H9 (cell line): ENCODE measurements at regions not wholly inside any gene's neighbourhood (a gene's known extent, or its start where the extent isn't known, plus 50 kb on each side); places are given as distances from the start of the nearest gene placed in this dataset.

Experiments used
- DNase-seq: peaks from one replicate; pipeline ENCODE4 v3.0.0-alpha.2; 2017
- H2AFZ ChIP-seq: one replicate; pipeline ENCODE4 v1.6.1; 2013; ENCODE audit warnings: mild to moderate bottlenecking, low read length, control low read depth, moderate library complexity
- H2AK5ac ChIP-seq: 2 replicates; pipeline ENCODE4 v1.6.1; 2013; ENCODE audit warnings: low read length, control low read depth, mixed read lengths; ENCODE audit not compliant: insufficient read length
- H2BK120ac ChIP-seq: one replicate; pipeline ENCODE4 v1.6.1; 2013; ENCODE audit warnings: low read depth, mild to moderate bottlenecking, low read length, control low read depth, inconsistent platforms; ENCODE audit not compliant: poor library complexity, severe bottlenecking
- H2BK12ac ChIP-seq: 2 replicates; pipeline ENCODE4 v1.6.1; 2013; ENCODE audit warnings: low read length, control low read depth, mixed read lengths, low read depth; ENCODE audit not compliant: insufficient read length
- H2BK15ac ChIP-seq: 2 replicates; pipeline ENCODE4 v1.6.1; 2013; ENCODE audit warnings: low read depth, low read length, control low read depth
- H2BK20ac ChIP-seq: one replicate; pipeline ENCODE4 v1.6.1; 2013; ENCODE audit warnings: low read depth, mild to moderate bottlenecking, low read length, control low read depth, inconsistent platforms; ENCODE audit not compliant: poor library complexity, severe bottlenecking
- H2BK5ac ChIP-seq: 2 replicates; pipeline ENCODE4 v1.6.1; 2013; ENCODE audit warnings: low read length, control low read depth, mixed read lengths; ENCODE audit not compliant: insufficient read length
- H3K14ac ChIP-seq: 2 replicates; pipeline ENCODE4 v1.6.1; 2013; ENCODE audit warnings: low read length, control low read depth; ENCODE audit not compliant: insufficient read depth
- H3K18ac ChIP-seq: 2 replicates; pipeline ENCODE4 v1.6.1; 2013; ENCODE audit warnings: low read depth, mild to moderate bottlenecking, mixed read lengths, low read length, control low read depth; ENCODE audit not compliant: insufficient read length
- H3K23ac ChIP-seq: 2 replicates; pipeline ENCODE4 v1.6.1; 2013; ENCODE audit warnings: low read length, control low read depth, mixed read lengths, low read depth; ENCODE audit not compliant: insufficient read length
- H3K23me2 ChIP-seq: 2 replicates; pipeline ENCODE4 v1.6.1; 2013; ENCODE audit warnings: low read depth, mild to moderate bottlenecking, mixed read lengths, low read length, control low read depth; ENCODE audit not compliant: insufficient read length, poor library complexity, severe bottlenecking
- H3K27ac ChIP-seq: 2 replicates; pipeline ENCODE4 v1.5.1; 2013; ENCODE audit warnings: low read length, control low read depth, mixed read lengths, low read depth; ENCODE audit not compliant: insufficient read length
- H3K27me3 ChIP-seq: 2 replicates; pipeline ENCODE4 v1.6.1; 2013; ENCODE audit warnings: low read length, control low read depth, inconsistent platforms; ENCODE audit not compliant: insufficient read depth
- H3K4ac ChIP-seq: 2 replicates; pipeline ENCODE4 v1.6.1; 2013; ENCODE audit warnings: low read depth, mild to moderate bottlenecking, control low read depth, inconsistent platforms, low read length, moderate library complexity
- H3K4me1 ChIP-seq: 2 replicates; pipeline ENCODE4 v1.6.1; 2013; ENCODE audit warnings: low read length, control low read depth, inconsistent platforms; ENCODE audit not compliant: insufficient read depth
- H3K4me2 ChIP-seq: 2 replicates; pipeline ENCODE4 v1.6.1; 2013; ENCODE audit warnings: low read length, control low read depth, mixed read lengths; ENCODE audit not compliant: insufficient read length, insufficient read depth
- H3K56ac ChIP-seq: 2 replicates; pipeline ENCODE4 v1.6.1; 2013; ENCODE audit warnings: low read depth, mild to moderate bottlenecking, mixed read lengths, low read length, control low read depth; ENCODE audit not compliant: insufficient read length
- H3K79me1 ChIP-seq: 2 replicates; pipeline ENCODE4 v1.6.1; 2013; ENCODE audit warnings: low read depth, mild to moderate bottlenecking, moderate library complexity, low read length, control low read depth, inconsistent platforms; ENCODE audit not compliant: insufficient read depth, poor library complexity, severe bottlenecking
- H3K79me2 ChIP-seq: 2 replicates; pipeline ENCODE4 v1.6.1; 2013; ENCODE audit warnings: low read length, control low read depth, inconsistent platforms; ENCODE audit not compliant: insufficient read depth
- H3K9ac ChIP-seq: 2 replicates; pipeline ENCODE4 v1.6.1; 2013; ENCODE audit warnings: low read length, control low read depth, mixed read lengths; ENCODE audit not compliant: insufficient read length; ENCODE audit errors: extremely low read depth
- H3K9me3 ChIP-seq: one replicate; pipeline ENCODE4 v1.6.1; 2013; ENCODE audit warnings: low read depth, low read length, inconsistent platforms; ENCODE audit not compliant: control insufficient read depth
- H3T11ph ChIP-seq: one replicate; pipeline ENCODE4 v1.6.1; 2013; ENCODE audit warnings: mild to moderate bottlenecking, low read length, control low read depth, inconsistent platforms
- H4K20me1 ChIP-seq: one replicate; pipeline ENCODE4 v1.6.1; 2013; ENCODE audit not compliant: control insufficient read depth, insufficient read length, insufficient read depth
- H4K5ac ChIP-seq: 2 replicates; pipeline ENCODE4 v1.6.1; 2013; ENCODE audit warnings: low read depth, mild to moderate bottlenecking, mixed read lengths, low read length, control low read depth; ENCODE audit not compliant: insufficient read length
- H4K8ac ChIP-seq: replicated peaks from 2 replicates; pipeline ENCODE4 v1.6.1; 2013; ENCODE audit warnings: low read length, control low read depth, mixed read lengths, low read depth; ENCODE audit not compliant: insufficient read length
- H4K91ac ChIP-seq: 2 replicates; pipeline ENCODE4 v1.6.1; 2013; ENCODE audit warnings: low read depth, mild to moderate bottlenecking, moderate library complexity, mixed read lengths, low read length, control low read depth; ENCODE audit not compliant: insufficient read length
- H3K27ac Mint-ChIP-seq, 3 experiments: 2 replicates in 2 of 3; 3 replicates in 1 of 3; pipeline ENCODE4 v1.8.0; 2020 to 2021; ENCODE audit warnings: mixed read lengths in 3 of 3, mild to moderate bottlenecking in 1 of 3, moderate library complexity in 1 of 3
- H3K27me3 Mint-ChIP-seq: 2 replicates; pipeline ENCODE4 v1.8.0; 2021; ENCODE audit warnings: low read depth, mild to moderate bottlenecking, moderate library complexity, mixed read lengths
- H3K36me3 Mint-ChIP-seq, 3 experiments: 2 replicates in 2 of 3; 3 replicates in 1 of 3; pipeline ENCODE4 v1.8.0; 2020 to 2021; ENCODE audit warnings: low read depth in 3 of 3, mixed read lengths in 3 of 3; ENCODE audit not compliant: insufficient read depth in 1 of 3
- H3K4me1 Mint-ChIP-seq, 2 experiments: 2 replicates each; pipeline ENCODE4 v1.8.0; 2020; ENCODE audit warnings: mixed read lengths in 2 of 2
- H3K4me3 Mint-ChIP-seq, 2 experiments: 2 replicates in 1 of 2; 3 replicates in 1 of 2; pipeline ENCODE4 v1.8.0; 2020 to 2021; ENCODE audit warnings: mild to moderate bottlenecking in 2 of 2, mixed read lengths in 2 of 2, moderate library complexity in 1 of 2
- H3K9me3 Mint-ChIP-seq, 2 experiments: 2 replicates in 1 of 2; 3 replicates in 1 of 2; pipeline ENCODE4 v1.8.0; 2020; ENCODE audit warnings: mild to moderate bottlenecking in 2 of 2, mixed read lengths in 2 of 2, moderate library complexity in 1 of 2
- CTCF ChIP-seq: fragments of 200-600 bp; sonication (generic); conservative IDR thresholded peaks from 3 replicates; pipeline ENCODE4 v1.8.0; 2021; ENCODE audit warnings: antibody characterized with exemption, mild to moderate bottlenecking
- WGBS: extraction: QIAGEN DNeasy Blood & Tissue Kit; methylation state at CpG from one replicate; pipeline ENCODE4 v1.1.7; 2013; ENCODE audit warnings: missing lambda C conversion rate, low lambda C conversion rate, mixed read lengths; ENCODE audit not compliant: insufficient read length; ENCODE audit errors: extremely low coverage; 5-methylcytosine and 5-hydroxymethylcytosine counted together

GRCh38 chr3:88640581-88640980 lies 466.8 kb upstream of the EPHA3 start:
- Histone ChIP-seq H4K20me1 (no peaks in the 10 kb centered on the region), H3K4me2 (no peak overlapping the region), H2BK5ac (no peak overlapping the region), H4K91ac (no peak overlapping the region), H3K23me2 (no peaks in the 10 kb centered on the region), H2BK15ac (no peak overlapping the region), H2AK5ac (no peak overlapping the region), H3K23ac (no peak overlapping the region), H2AFZ (no peak overlapping the region), H3K4me1 (no peaks in the 10 kb centered on the region; the same call in 1 of the 2 replicates), H3K79me1 (no peaks in the 10 kb centered on the region), H3K14ac (no peak overlapping the region), H3K79me2 (no peaks in the 10 kb centered on the region), H4K5ac (no peak overlapping the region), H2BK120ac (no peak overlapping the region), H2BK12ac (no peak overlapping the region), H3K18ac (no peak overlapping the region), H3K27me3 (no peaks in the 10 kb centered on the region), H2BK20ac (no peak overlapping the region), H3K4ac (no peak overlapping the region), H3K27ac (no peak overlapping the region), H3K9me3 (no peaks in the 10 kb centered on the region), H3K56ac (no peak overlapping the region), H4K8ac (no peak overlapping the region), H3K9ac (no peak overlapping the region), H3T11ph (no peak overlapping the region)
- Mint-ChIP-seq H3K36me3 (peaks cover 0 to 7% (median 4%) of the 10 kb centered on the region in 3 experiments; a peak in 3 of 7 replicates), H3K27ac (peak overlapping the region in 1 of 3 experiments; percentile 58; a peak in 1 of 7 replicates), H3K27me3 (no peaks in the 10 kb centered on the region), H3K4me1 (peaks cover 21 to 22% of the 10 kb centered on the region in 2 experiments), H3K4me3 (no peak overlapping the region), H3K9me3 (peaks cover 6 to 7% of the 10 kb centered on the region in 2 experiments; a peak in 4 of 5 replicates)
- no CpG with 5 or more reads among the region's 1 CpG for WGBS
- no peak for TF ChIP-seq CTCF
- no peak for DNase-seq
